ENCODE measurements at regions not wholly inside any gene's neighbourhood (a gene's known extent, or its start where the extent isn't known, plus 50 kb on each side); places are given as distances from the start of the nearest gene placed in this dataset.

DNA sequence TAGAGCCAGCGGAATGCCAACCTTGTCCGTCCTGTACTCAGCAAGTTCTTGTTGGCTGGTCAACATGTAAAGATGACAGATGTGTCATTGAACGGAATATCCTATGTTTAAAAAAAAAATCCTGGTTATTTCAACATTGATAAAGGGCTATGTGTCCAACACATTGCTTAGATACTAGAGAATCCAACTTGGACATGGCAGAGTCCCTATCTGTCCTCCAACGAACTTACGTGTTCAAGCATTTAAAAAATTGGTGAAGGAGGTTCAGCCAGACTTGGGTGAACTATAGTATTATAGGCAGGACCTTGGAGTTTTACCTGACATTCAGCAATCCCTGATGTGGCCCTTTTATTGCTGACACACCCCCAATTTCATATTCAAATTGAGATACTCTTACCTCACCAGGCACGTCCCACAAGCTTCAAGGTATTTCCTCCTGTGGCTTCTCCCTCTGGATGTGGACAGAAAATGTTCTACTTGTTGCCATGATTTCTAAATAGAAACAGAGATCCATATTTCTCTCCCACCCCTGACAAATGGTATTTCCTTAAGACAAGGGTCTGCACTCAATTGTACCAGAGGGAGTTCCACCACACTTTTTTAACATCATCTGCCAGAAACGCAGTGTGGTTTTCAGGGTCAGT, 207.7 kb upstream of the TPM1 start:
- TF ChIP-seq, protein P1, sequence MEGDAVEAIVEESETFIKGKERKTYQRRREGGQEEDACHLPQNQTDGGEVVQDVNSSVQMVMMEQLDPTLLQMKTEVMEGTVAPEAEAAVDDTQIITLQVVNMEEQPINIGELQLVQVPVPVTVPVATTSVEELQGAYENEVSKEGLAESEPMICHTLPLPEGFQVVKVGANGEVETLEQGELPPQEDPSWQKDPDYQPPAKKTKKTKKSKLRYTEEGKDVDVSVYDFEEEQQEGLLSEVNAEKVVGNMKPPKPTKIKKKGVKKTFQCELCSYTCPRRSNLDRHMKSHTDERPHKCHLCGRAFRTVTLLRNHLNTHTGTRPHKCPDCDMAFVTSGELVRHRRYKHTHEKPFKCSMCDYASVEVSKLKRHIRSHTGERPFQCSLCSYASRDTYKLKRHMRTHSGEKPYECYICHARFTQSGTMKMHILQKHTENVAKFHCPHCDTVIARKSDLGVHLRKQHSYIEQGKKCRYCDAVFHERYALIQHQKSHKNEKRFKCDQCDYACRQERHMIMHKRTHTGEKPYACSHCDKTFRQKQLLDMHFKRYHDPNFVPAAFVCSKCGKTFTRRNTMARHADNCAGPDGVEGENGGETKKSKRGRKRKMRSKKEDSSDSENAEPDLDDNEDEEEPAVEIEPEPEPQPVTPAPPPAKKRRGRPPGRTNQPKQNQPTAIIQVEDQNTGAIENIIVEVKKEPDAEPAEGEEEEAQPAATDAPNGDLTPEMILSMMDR (conservative IDR thresholded peaks at IDR 0.05; ENCODE audit: low read depth, low read length) = no peak
- TF ChIP-seq EZH2 (IDR thresholded peaks at IDR 0.05; ENCODE audit: borderline replicate concordance, low read depth, low read length, poor library complexity, severe bottlenecking) = no peak

Data from A673 (cell line).